ENCODE measurements at regions not wholly inside any gene's neighbourhood (a gene's known extent, or its start where the extent isn't known, plus 50 kb on each side); places are given as distances from the start of the nearest gene placed in this dataset.

GRCh38 chr17:27376637-27377547, 79.4 kb upstream of the KSR1 start:
- TF ChIP-seq ARNTL (CRISPR knock-in tag; IDR thresholded peaks at IDR 0.05; ENCODE audit: borderline replicate concordance, low read depth) (no peak), ZNF8 (CRISPR knock-in tag; IDR thresholded peaks at IDR 0.05) (no peak)
